ENCODE measurements at regions not wholly inside any gene's neighbourhood (a gene's known extent, or its start where the extent isn't known, plus 50 kb on each side); places are given as distances from the start of the nearest gene placed in this dataset.

DNA sequence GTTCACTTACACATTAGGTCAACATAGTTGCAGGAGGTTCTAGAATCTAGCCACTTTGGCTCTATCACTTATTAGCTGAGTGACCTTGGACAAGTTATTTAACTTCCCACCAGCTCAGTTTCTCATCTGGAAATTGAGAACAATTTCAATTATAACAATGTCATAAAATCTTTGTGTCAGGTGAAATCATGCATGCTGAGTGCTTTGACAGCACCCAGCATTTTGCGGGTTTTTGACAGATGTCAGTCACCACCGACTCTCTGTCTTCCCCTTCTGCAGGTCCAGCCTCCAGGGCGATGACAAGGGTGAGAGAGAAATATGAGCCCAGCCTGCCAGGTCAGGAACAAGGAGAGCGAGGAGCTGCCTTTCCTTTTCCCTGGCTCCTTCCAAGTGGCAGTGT lies 107.1 kb upstream of the TAS2R1 start:
- no peak for TF ChIP-seq POLR2A (IDR thresholded peaks at IDR 0.05; ENCODE audit: low read depth, low read length)
- TF ChIP-seq, protein P1, sequence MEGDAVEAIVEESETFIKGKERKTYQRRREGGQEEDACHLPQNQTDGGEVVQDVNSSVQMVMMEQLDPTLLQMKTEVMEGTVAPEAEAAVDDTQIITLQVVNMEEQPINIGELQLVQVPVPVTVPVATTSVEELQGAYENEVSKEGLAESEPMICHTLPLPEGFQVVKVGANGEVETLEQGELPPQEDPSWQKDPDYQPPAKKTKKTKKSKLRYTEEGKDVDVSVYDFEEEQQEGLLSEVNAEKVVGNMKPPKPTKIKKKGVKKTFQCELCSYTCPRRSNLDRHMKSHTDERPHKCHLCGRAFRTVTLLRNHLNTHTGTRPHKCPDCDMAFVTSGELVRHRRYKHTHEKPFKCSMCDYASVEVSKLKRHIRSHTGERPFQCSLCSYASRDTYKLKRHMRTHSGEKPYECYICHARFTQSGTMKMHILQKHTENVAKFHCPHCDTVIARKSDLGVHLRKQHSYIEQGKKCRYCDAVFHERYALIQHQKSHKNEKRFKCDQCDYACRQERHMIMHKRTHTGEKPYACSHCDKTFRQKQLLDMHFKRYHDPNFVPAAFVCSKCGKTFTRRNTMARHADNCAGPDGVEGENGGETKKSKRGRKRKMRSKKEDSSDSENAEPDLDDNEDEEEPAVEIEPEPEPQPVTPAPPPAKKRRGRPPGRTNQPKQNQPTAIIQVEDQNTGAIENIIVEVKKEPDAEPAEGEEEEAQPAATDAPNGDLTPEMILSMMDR (conservative IDR thresholded peaks at IDR 0.05; ENCODE audit: low read depth, low read length) = no peak
- TF ChIP-seq FOS (IDR thresholded peaks at IDR 0.05; ENCODE audit: low read depth, low read length) = no peak
- no peak for TF ChIP-seq SMC3 (IDR thresholded peaks at IDR 0.05; ENCODE audit: low read depth, low read length)
- no peak for TF ChIP-seq CEBPB (IDR thresholded peaks at IDR 0.05; ENCODE audit: low read depth, low read length)
- TF ChIP-seq MAFK (IDR thresholded peaks at IDR 0.05; ENCODE audit: low read depth, low read length) = no peak
- TF ChIP-seq MXI1 (IDR thresholded peaks at IDR 0.05; ENCODE audit: borderline replicate concordance, low read depth, low read length) = no peak
- no peak for TF ChIP-seq RCOR1 (IDR thresholded peaks at IDR 0.05; ENCODE audit: insufficient replicate concordance, low read length)

All from IMR-90 (cell line).